A673 (cell line): ENCODE measurements at regions not wholly inside any gene's neighbourhood (a gene's known extent, or its start where the extent isn't known, plus 50 kb on each side); places are given as distances from the start of the nearest gene placed in this dataset.

Source experiments
- BruUV-seq: library from RNA; stranded (reverse); fragments of 400-500 nt; replicated peaks from 2 replicates; lab custom pipeline; 2021; lab: Mats Ljungman, UMichigan
- CTCF ChIA-PET: fragments of 300-600 bp; sonication (Branson Sonifier 250); formaldehyde crosslinking; loops from one replicate; lab custom pipeline; 2022; ENCODE audit warnings: antibody characterized with exemption; lab: Charles Lee
- POLR2A ChIA-PET: fragments of 300-600 bp; sonication (Branson Sonifier 250); formaldehyde crosslinking; loops from one replicate; lab custom pipeline; 2022; ENCODE audit warnings: antibody characterized with exemption; ENCODE audit not compliant: low non-redundant PET; lab: Charles Lee
- DNase-seq: peaks from one replicate; pipeline ENCODE4 v3.0.0-alpha.2; 2015; ENCODE audit warnings: low spot score
- H3K27ac ChIP-seq: fragments of 200-600 bp; sonication (generic); 2 replicates; pipeline ENCODE4 v1.5.1; 2016; ENCODE audit warnings: mixed run types, low read depth, mild to moderate bottlenecking, mixed read lengths, antibody characterized with exemption, low read length; ENCODE audit not compliant: poor library complexity, severe bottlenecking
- H3K27me3 ChIP-seq: fragments of 200-600 bp; sonication (generic); replicated peaks from 2 replicates; pipeline ENCODE4 v1.6.1; 2017; ENCODE audit warnings: mixed run types, low read depth, mild to moderate bottlenecking, mixed read lengths, antibody characterized with exemption, low read length; ENCODE audit not compliant: insufficient read depth, poor library complexity
- H3K36me3 ChIP-seq: fragments of 200-600 bp; sonication (generic); 2 replicates; pipeline ENCODE4 v1.6.1; 2016; ENCODE audit warnings: mixed run types, mild to moderate bottlenecking, mixed read lengths, antibody characterized with exemption, low read length; ENCODE audit not compliant: insufficient read depth, poor library complexity, severe bottlenecking
- H3K4me1 ChIP-seq: fragments of 200-600 bp; sonication (generic); 2 replicates; pipeline ENCODE4 v1.6.1; 2017; ENCODE audit warnings: mixed run types, mild to moderate bottlenecking, mixed read lengths, antibody characterized with exemption, low read length; ENCODE audit not compliant: insufficient read depth, poor library complexity, severe bottlenecking
- H3K4me3 ChIP-seq: fragments of 200-600 bp; sonication (generic); 2 replicates; pipeline ENCODE4 v1.5.1; 2016; ENCODE audit warnings: low read depth, mixed run types, mild to moderate bottlenecking, mixed read lengths, low read length; ENCODE audit not compliant: poor library complexity, severe bottlenecking
- H3K9me3 ChIP-seq: fragments of 200-600 bp; sonication (generic); 2 replicates; pipeline ENCODE4 v1.6.1; 2016; ENCODE audit warnings: mixed run types, low read depth, mild to moderate bottlenecking, mixed read lengths, antibody characterized with exemption, low read length; ENCODE audit not compliant: poor library complexity, severe bottlenecking
- EZH2 ChIP-seq: fragments of 200-600 bp; sonication (generic); IDR thresholded peaks from 2 replicates; pipeline ENCODE4 v1.6.1; 2017; ENCODE audit warnings: borderline replicate concordance, low read depth, mild to moderate bottlenecking, mixed read lengths, antibody characterized with exemption, low read length; ENCODE audit not compliant: poor library complexity, severe bottlenecking
- intact Hi-C: fragments of 100-400 bp; cut with micrococcal nuclease; formaldehyde crosslinking; loops from one replicate; pipeline ENCODE4 v1.10.0; 2022; ENCODE audit not compliant: unreplicated experiment
- TF ChIP-seq, protein P1 (sequence below): fragments of 300-800, 200-600 bp; sonication (generic); conservative IDR thresholded peaks from 2 replicates; pipeline ENCODE4 v1.5.1; 2017; ENCODE audit warnings: low read depth, mild to moderate bottlenecking, antibody characterized with exemption, low read length, moderate library complexity, mixed read lengths

DNA sequence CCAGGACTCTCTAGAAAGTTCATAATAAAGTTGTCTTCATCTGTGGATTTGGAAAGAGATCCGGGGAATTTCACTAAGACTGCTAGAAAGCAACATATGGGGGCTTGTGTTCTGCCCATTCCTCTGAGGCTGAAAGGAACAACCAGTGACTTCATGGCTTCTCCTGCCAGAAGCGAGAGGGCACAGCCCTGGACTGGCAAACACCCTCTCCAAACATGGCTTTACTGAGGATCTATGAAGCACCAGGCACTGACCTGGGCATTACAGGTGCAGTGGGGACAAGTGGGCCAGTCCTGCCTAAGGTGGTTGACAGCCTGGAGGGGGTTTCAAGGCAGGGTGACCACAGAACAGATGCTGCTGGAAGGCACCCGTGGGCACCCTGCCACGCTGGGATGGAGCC lies 185.8 kb upstream of the GPR26 start:
- H3K4me3 ChIP-seq: no peak overlapping the region
- ChIA-PET POLR2A (no interaction called here), CTCF (no interaction called here)
- no peaks in the 10 kb centered on the region for H3K4me1 ChIP-seq
- H3K36me3 ChIP-seq: no peaks in the 10 kb centered on the region
- BruUV-seq: no TSS peak
- peaks cover 44% of the 10 kb centered on the region for H3K27me3 ChIP-seq
- intact Hi-C loops: no loop called here
- no peak for DNase-seq
- no peak overlapping the region for H3K27ac ChIP-seq
- no peaks in the 10 kb centered on the region for H3K9me3 ChIP-seq
- no peak for TF ChIP-seq EZH2
- TF ChIP-seq, protein P1, sequence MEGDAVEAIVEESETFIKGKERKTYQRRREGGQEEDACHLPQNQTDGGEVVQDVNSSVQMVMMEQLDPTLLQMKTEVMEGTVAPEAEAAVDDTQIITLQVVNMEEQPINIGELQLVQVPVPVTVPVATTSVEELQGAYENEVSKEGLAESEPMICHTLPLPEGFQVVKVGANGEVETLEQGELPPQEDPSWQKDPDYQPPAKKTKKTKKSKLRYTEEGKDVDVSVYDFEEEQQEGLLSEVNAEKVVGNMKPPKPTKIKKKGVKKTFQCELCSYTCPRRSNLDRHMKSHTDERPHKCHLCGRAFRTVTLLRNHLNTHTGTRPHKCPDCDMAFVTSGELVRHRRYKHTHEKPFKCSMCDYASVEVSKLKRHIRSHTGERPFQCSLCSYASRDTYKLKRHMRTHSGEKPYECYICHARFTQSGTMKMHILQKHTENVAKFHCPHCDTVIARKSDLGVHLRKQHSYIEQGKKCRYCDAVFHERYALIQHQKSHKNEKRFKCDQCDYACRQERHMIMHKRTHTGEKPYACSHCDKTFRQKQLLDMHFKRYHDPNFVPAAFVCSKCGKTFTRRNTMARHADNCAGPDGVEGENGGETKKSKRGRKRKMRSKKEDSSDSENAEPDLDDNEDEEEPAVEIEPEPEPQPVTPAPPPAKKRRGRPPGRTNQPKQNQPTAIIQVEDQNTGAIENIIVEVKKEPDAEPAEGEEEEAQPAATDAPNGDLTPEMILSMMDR: no peak

DNA sequence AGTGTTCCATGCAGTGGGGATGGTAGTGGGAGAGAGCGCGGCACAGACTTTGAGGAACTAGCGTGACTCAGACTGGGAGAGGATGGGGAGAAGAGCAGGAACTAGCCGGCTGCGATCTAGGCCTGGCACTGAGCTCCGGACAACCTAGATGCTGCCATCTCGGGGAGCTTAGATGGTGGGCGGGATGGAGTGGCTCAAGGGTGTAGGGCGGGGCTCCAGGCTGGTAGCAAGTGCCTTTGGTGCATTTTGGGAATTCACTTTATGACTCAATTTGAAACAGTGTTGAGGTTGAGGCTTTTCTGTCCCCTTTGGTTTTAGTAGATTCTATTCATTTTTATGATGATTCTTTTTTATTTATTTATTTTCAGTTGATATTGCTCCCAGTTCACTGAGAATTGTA lies 185.3 kb upstream of the GPR26 start:
- ChIA-PET POLR2A (no interaction called here), CTCF (no interaction called here)
- H3K9me3 ChIP-seq: no peaks in the 10 kb centered on the region
- no peak overlapping the region for H3K27ac ChIP-seq
- intact Hi-C loops: no loop called here
- no peak for DNase-seq
- BruUV-seq: no TSS peak
- peaks cover 39% of the 10 kb centered on the region for H3K27me3 ChIP-seq
- no peaks in the 10 kb centered on the region for H3K4me1 ChIP-seq
- no peak for TF ChIP-seq EZH2
- TF ChIP-seq, protein P1: no peak
- no peak overlapping the region for H3K4me3 ChIP-seq
- no peaks in the 10 kb centered on the region for H3K36me3 ChIP-seq

DNA sequence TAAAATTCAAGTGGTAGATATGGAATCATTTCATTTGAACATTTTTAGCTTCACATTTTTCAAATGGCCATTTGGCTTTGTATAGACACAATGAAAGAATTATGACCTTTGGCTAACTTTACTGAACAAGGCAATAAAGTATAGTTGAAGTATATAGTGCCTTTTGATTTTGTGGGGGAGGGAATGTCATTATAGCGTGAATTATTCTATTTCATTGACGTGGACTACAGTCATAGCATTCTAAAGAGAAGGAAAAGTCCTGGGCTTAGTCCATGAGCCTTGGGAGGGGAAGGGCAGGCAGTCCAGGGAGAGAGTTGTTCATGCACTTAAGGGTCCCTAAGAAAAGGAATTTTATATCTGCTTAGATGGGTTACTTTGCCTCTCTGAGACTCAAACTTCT lies 181.4 kb upstream of the GPR26 start:
- POLR2A ChIA-PET: no interaction called here

More for the DNA sequence above, 181.4 kb upstream of the GPR26 start:
- Histone ChIP-seq H3K27me3 (peaks cover 24% of the 10 kb centered on the region), H3K27ac (no peak overlapping the region), H3K4me1 (no peaks in the 10 kb centered on the region), H3K36me3 (no peaks in the 10 kb centered on the region), H3K9me3 (no peaks in the 10 kb centered on the region), H3K4me3 (no peak overlapping the region)
- DNase-seq: no peak
- intact Hi-C loops: no loop called here
- CTCF ChIA-PET: no interaction called here
- TF ChIP-seq EZH2: no peak
- TF ChIP-seq, protein P1: no peak
- BruUV-seq: no TSS peak
